ENCODE measurements at regions not wholly inside any gene's neighbourhood (a gene's known extent, or its start where the extent isn't known, plus 50 kb on each side); places are given as distances from the start of the nearest gene placed in this dataset.

DNA sequence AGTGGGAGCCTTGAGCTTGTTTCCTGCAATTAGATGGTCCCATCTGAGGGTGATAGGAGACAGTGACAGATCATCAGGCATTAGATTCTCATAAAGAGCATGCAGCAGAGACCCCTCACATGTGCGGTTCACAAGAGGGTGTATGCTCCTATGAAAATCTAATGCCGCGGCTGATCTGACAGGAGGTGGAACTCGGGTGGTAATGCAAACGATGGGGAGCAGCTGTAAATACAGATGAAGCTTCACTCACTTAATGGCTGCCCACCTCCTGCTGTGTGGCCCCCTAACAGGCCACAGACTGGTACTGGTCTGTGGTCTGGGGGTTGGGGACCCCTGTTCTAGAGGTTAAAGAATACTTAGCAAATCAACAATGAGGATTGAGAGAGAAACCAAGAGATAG is 201.5 kb upstream of the PITX2 start:
- no peak for DNase-seq
- Histone ChIP-seq H3K9me3 (replicated peaks; ENCODE audit: insufficient read depth, low read length) (no peaks in the 10 kb centered on the region), H4K20me1 (ENCODE audit: insufficient read depth, low read length) (no peaks in the 10 kb centered on the region), H3K27me3 (replicated peaks; ENCODE audit: insufficient read depth, low read length) (no peaks in the 10 kb centered on the region), H3K9me2 (replicated peaks; ENCODE audit: insufficient read depth, low read length) (no peaks in the 10 kb centered on the region), H3K79me2 (ENCODE audit: low read length) (no peaks in the 10 kb centered on the region), H3K36me3 (replicated peaks; ENCODE audit: insufficient read depth, low read length) (no peaks in the 10 kb centered on the region), H3K4me1 (ENCODE audit: low read length) (no peaks in the 10 kb centered on the region), H3K27ac (ENCODE audit: low read length) (no peak overlapping the region), H3K4me2 (ENCODE audit: low read depth, low read length) (no peak overlapping the region), H3K4me3 (ENCODE audit: low read length) (no peak overlapping the region), H2AFZ (ENCODE audit: low read length) (no peak overlapping the region), H3K9ac (ENCODE audit: low read length) (no peak overlapping the region), H3F3A (ENCODE audit: insufficient read depth, low read length) (no peaks in the 10 kb centered on the region)
- TF ChIP-seq EZH2phosphoT487 (IDR thresholded peaks at IDR 0.05; ENCODE audit: low read length) (no peak), EZH2 (optimal IDR thresholded peaks at IDR 0.05; ENCODE audit: low read depth, low read length) (no peak)

DNA sequence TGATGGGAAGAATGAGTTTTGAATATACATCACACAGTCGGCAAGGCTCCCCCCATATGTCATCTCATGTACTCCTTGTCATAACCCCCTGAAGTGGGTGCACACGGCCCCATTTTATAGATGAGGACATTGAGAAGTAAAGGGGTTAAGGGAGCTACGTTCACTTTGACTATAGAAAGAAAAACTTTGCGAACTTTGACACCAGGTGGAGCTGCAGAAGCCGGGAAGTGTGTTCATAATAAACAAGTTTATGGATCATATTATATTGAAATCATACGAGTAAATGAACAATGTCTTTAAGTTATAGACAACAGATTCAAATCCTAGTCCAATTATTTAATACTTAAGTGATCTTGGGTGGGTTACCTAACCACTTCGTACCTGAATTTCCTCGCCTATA is 203.8 kb upstream of the PITX2 start:
- Histone ChIP-seq H3K9ac (ENCODE audit: low read length) (no peak overlapping the region), H3K4me2 (ENCODE audit: low read depth, low read length) (no peak overlapping the region), H3K79me2 (ENCODE audit: low read length) (no peaks in the 10 kb centered on the region), H3K9me3 (replicated peaks; ENCODE audit: insufficient read depth, low read length) (no peaks in the 10 kb centered on the region), H3K4me3 (ENCODE audit: low read length) (no peak overlapping the region), H4K20me1 (ENCODE audit: insufficient read depth, low read length) (no peaks in the 10 kb centered on the region), H3K36me3 (replicated peaks; ENCODE audit: insufficient read depth, low read length) (no peaks in the 10 kb centered on the region), H2AFZ (ENCODE audit: low read length) (no peak overlapping the region), H3F3A (ENCODE audit: insufficient read depth, low read length) (no peaks in the 10 kb centered on the region), H3K4me1 (ENCODE audit: low read length) (no peaks in the 10 kb centered on the region), H3K27ac (ENCODE audit: low read length) (no peak overlapping the region), H3K9me2 (replicated peaks; ENCODE audit: insufficient read depth, low read length) (no peaks in the 10 kb centered on the region), H3K27me3 (replicated peaks; ENCODE audit: insufficient read depth, low read length) (no peaks in the 10 kb centered on the region)
- no peak for DNase-seq
- TF ChIP-seq, protein P1, sequence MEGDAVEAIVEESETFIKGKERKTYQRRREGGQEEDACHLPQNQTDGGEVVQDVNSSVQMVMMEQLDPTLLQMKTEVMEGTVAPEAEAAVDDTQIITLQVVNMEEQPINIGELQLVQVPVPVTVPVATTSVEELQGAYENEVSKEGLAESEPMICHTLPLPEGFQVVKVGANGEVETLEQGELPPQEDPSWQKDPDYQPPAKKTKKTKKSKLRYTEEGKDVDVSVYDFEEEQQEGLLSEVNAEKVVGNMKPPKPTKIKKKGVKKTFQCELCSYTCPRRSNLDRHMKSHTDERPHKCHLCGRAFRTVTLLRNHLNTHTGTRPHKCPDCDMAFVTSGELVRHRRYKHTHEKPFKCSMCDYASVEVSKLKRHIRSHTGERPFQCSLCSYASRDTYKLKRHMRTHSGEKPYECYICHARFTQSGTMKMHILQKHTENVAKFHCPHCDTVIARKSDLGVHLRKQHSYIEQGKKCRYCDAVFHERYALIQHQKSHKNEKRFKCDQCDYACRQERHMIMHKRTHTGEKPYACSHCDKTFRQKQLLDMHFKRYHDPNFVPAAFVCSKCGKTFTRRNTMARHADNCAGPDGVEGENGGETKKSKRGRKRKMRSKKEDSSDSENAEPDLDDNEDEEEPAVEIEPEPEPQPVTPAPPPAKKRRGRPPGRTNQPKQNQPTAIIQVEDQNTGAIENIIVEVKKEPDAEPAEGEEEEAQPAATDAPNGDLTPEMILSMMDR (IDR thresholded peaks at IDR 0.05; ENCODE audit: low read length): no peak
- TF ChIP-seq EZH2phosphoT487 (IDR thresholded peaks at IDR 0.05; ENCODE audit: low read length) (no peak), EZH2 (optimal IDR thresholded peaks at IDR 0.05; ENCODE audit: low read depth, low read length) (no peak)

DNA sequence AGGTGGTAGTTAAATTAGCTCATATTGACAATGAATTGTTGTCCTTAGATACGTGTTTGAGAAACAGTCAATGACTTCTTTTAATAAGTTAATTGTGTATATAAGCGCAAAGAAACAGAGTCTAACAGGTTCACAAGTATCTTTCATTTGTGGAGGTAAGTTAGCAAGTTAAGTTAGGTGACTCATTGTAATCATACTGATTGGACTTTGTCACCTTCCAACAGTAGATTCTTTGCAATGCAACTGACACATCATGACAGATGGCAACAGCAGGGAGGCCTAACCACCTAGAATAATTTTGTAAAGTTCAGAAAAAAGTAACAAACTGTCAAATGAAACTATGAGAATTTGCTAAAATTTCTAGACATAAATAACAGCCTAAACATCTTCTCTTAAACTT is 207.6 kb upstream of the PITX2 start:
- H2AFZ ChIP-seq (ENCODE audit: low read length): no peak overlapping the region
- H3K9me3 ChIP-seq (replicated peaks; ENCODE audit: insufficient read depth, low read length): no peaks in the 10 kb centered on the region
- no peaks in the 10 kb centered on the region for H3K36me3 ChIP-seq (replicated peaks; ENCODE audit: insufficient read depth, low read length)
- no peak overlapping the region for H3K9ac ChIP-seq (ENCODE audit: low read length)
- H3K4me1 ChIP-seq (ENCODE audit: low read length): no peaks in the 10 kb centered on the region
- H3K4me3 ChIP-seq (ENCODE audit: low read length): no peak overlapping the region
- DNase-seq: no peak
- H3K9me2 ChIP-seq (replicated peaks; ENCODE audit: insufficient read depth, low read length): no peaks in the 10 kb centered on the region
- H3F3A ChIP-seq (ENCODE audit: insufficient read depth, low read length): no peaks in the 10 kb centered on the region
- H4K20me1 ChIP-seq (ENCODE audit: insufficient read depth, low read length): no peaks in the 10 kb centered on the region
- H3K4me2 ChIP-seq (ENCODE audit: low read depth, low read length): no peak overlapping the region
- H3K79me2 ChIP-seq (ENCODE audit: low read length): no peaks in the 10 kb centered on the region
- no peak overlapping the region for H3K27ac ChIP-seq (ENCODE audit: low read length)
- no peaks in the 10 kb centered on the region for H3K27me3 ChIP-seq (replicated peaks; ENCODE audit: insufficient read depth, low read length)
- TF ChIP-seq, protein P1 (IDR thresholded peaks at IDR 0.05; ENCODE audit: low read length): no peak
- TF ChIP-seq EZH2phosphoT487 (IDR thresholded peaks at IDR 0.05; ENCODE audit: low read length): no peak
- no peak for TF ChIP-seq EZH2 (optimal IDR thresholded peaks at IDR 0.05; ENCODE audit: low read depth, low read length)

DNA sequence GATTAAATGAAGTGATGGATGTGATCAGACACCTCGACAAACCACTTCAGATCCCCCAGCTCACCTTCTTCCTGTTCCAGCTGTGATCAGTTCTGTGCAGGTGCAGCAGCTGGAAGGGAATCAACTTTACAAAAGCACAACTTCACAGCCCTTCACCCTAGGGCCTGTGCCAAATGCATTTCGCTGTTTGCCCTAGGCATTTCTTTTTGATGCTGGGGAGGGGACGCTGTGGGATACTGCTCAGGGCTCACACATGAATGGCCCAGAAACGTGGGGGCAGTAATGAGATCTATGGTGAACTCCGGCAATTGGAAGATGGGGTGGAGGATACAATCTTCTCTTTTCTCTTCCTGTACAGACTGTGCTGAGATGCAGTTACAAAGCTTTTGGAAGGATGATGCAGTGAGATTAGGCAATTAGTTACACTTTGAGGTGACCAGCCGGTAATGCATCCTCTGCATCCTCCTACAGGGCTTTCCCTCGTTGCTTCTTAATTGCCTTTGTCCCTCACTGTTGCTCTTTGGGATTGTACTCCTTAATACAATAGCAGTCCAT is 215.1 kb upstream of the PITX2 start:
- no peak overlapping the region for H2AFZ ChIP-seq (ENCODE audit: low read length)
- no peak overlapping the region for H3K27ac ChIP-seq (ENCODE audit: low read length)
- H3K36me3 ChIP-seq (replicated peaks; ENCODE audit: insufficient read depth, low read length): no peaks in the 10 kb centered on the region
- H3K4me3 ChIP-seq (ENCODE audit: low read length): no peak overlapping the region
- no peaks in the 10 kb centered on the region for H3K9me2 ChIP-seq (replicated peaks; ENCODE audit: insufficient read depth, low read length)
- TF ChIP-seq EZH2phosphoT487 (IDR thresholded peaks at IDR 0.05; ENCODE audit: low read length) (no peak), EZH2 (optimal IDR thresholded peaks at IDR 0.05; ENCODE audit: low read depth, low read length) (no peak)
- TF ChIP-seq, protein P1 (IDR thresholded peaks at IDR 0.05; ENCODE audit: low read length): no peak
- no peaks in the 10 kb centered on the region for H3K4me1 ChIP-seq (ENCODE audit: low read length)
- H3K9ac ChIP-seq (ENCODE audit: low read length): no peak overlapping the region
- H3K79me2 ChIP-seq (ENCODE audit: low read length): no peaks in the 10 kb centered on the region
- no peak for DNase-seq
- no peak overlapping the region for H3K4me2 ChIP-seq (ENCODE audit: low read depth, low read length)
- H3K9me3 ChIP-seq (replicated peaks; ENCODE audit: insufficient read depth, low read length): no peaks in the 10 kb centered on the region
- H4K20me1 ChIP-seq (ENCODE audit: insufficient read depth, low read length): no peaks in the 10 kb centered on the region
- H3K27me3 ChIP-seq (replicated peaks; ENCODE audit: insufficient read depth, low read length): no peaks in the 10 kb centered on the region
- H3F3A ChIP-seq (ENCODE audit: insufficient read depth, low read length): no peaks in the 10 kb centered on the region

Data from MM.1S (cell line).